ENCODE measurements at regions not wholly inside any gene's neighbourhood (a gene's known extent, or its start where the extent isn't known, plus 50 kb on each side); places are given as distances from the start of the nearest gene placed in this dataset.

GRCh38 chr7:50908628-50909290, 126.1 kb upstream of the GRB10 start:
- no peak for TF ChIP-seq POLR2AphosphoS5 (IDR thresholded peaks at IDR 0.05; ENCODE audit: low read depth, low read length)
- TF ChIP-seq, protein P1, sequence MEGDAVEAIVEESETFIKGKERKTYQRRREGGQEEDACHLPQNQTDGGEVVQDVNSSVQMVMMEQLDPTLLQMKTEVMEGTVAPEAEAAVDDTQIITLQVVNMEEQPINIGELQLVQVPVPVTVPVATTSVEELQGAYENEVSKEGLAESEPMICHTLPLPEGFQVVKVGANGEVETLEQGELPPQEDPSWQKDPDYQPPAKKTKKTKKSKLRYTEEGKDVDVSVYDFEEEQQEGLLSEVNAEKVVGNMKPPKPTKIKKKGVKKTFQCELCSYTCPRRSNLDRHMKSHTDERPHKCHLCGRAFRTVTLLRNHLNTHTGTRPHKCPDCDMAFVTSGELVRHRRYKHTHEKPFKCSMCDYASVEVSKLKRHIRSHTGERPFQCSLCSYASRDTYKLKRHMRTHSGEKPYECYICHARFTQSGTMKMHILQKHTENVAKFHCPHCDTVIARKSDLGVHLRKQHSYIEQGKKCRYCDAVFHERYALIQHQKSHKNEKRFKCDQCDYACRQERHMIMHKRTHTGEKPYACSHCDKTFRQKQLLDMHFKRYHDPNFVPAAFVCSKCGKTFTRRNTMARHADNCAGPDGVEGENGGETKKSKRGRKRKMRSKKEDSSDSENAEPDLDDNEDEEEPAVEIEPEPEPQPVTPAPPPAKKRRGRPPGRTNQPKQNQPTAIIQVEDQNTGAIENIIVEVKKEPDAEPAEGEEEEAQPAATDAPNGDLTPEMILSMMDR (IDR thresholded peaks at IDR 0.05) = no peak
- TF ChIP-seq REST (IDR thresholded peaks at IDR 0.05; ENCODE audit: insufficient read depth in 1 of 2, low read depth in 2 of 2, low read length in 1 of 2) = no peak
- TF ChIP-seq TCF7L2 (IDR thresholded peaks at IDR 0.05; ENCODE audit: low read depth, low read length) = no peak
